GM18502 (cell line): ENCODE measurements at regions not wholly inside any gene's neighbourhood (a gene's known extent, or its start where the extent isn't known, plus 50 kb on each side); places are given as distances from the start of the nearest gene placed in this dataset.
A peak's percentile ranks its signal among the peaks of the same experiment; 100 is the strongest.

ENCODE experiments used
- ATAC-seq: cut with Tn5 transposase; IDR thresholded peaks from one replicate; pipeline ENCODE4 v1.9.1; 2021; ENCODE audit warnings: mild to moderate bottlenecking; ENCODE audit not compliant: unreplicated experiment, poor library complexity

- no peak for ATAC-seq
Measured at GRCh38 chr10:123544986-123545385, 121.2 kb upstream of the GPR26 start.

- no peak for ATAC-seq
Measured at GRCh38 chr10:123548770-123549169, 117.4 kb upstream of the GPR26 start.

GRCh38 chr10:123549761-123550454 is 116.2 kb upstream of the GPR26 start:
- no peak for ATAC-seq

- no peak for ATAC-seq
Measured at GRCh38 chr10:123550675-123551096, 115.5 kb upstream of the GPR26 start.

- ATAC-seq, result no peak
Measured at GRCh38 chr10:123551259-123551658, 114.9 kb upstream of the GPR26 start.

GRCh38 chr10:123552760-123553554 is 113.2 kb upstream of the GPR26 start:
- peak; percentile 61 for ATAC-seq

GRCh38 chr10:123553810-123554430 is 112.2 kb upstream of the GPR26 start:
- ATAC-seq, result no peak

GRCh38 chr10:123554656-123555055 is 111.5 kb upstream of the GPR26 start:
- no peak for ATAC-seq

GRCh38 chr10:123555616-123556015 is 110.5 kb upstream of the GPR26 start:
- ATAC-seq, result no peak

- ATAC-seq, result no peak
Measured at GRCh38 chr10:123556049-123556448, 110.1 kb upstream of the GPR26 start.

GRCh38 chr10:123556736-123557135 is 109.4 kb upstream of the GPR26 start:
- ATAC-seq, result no peak

- ATAC-seq, result no peak
Measured at GRCh38 chr10:123557366-123558108, 108.6 kb upstream of the GPR26 start.

- ATAC-seq, result no peak
Measured at GRCh38 chr10:123558651-123559050, 107.5 kb upstream of the GPR26 start.

GRCh38 chr10:123559066-123559822 is 106.9 kb upstream of the GPR26 start:
- peak; percentile 52 for ATAC-seq

GRCh38 chr10:123559823-123560092 is 106.4 kb upstream of the GPR26 start:
- no peak for ATAC-seq

- no peak for ATAC-seq
Measured at GRCh38 chr10:123560301-123561140, 105.6 kb upstream of the GPR26 start.

- ATAC-seq, result no peak
Measured at GRCh38 chr10:123561141-123561440, 105.1 kb upstream of the GPR26 start.

GRCh38 chr10:123562387-123562786 is 103.8 kb upstream of the GPR26 start:
- no peak for ATAC-seq

GRCh38 chr10:123562811-123563580 is 103.2 kb upstream of the GPR26 start:
- ATAC-seq, result no peak
